Neural progenitor cell (in vitro differentiated cells): ENCODE measurements at regions not wholly inside any gene's neighbourhood (a gene's known extent, or its start where the extent isn't known, plus 50 kb on each side); places are given as distances from the start of the nearest gene placed in this dataset.

Experiments used
- DNase-seq: peaks from one replicate; pipeline ENCODE4 v3.0.0-alpha.2; 2016; ENCODE audit warnings: low spot score
- H2AFZ ChIP-seq: fragments of 200-600 bp; sonication (generic); replicated peaks from 2 replicates; pipeline ENCODE4 v1.6.1; 2016; ENCODE audit warnings: antibody characterized with exemption
- H3F3A ChIP-seq: fragments of 200-600 bp; sonication (generic); 2 replicates; pipeline ENCODE4 v1.6.1; 2016; ENCODE audit warnings: antibody characterized with exemption, low read depth
- H3K27ac ChIP-seq: fragments of 200-600 bp; sonication (generic); 2 replicates; pipeline ENCODE4 v1.5.1; 2016; ENCODE audit warnings: mild to moderate bottlenecking
- H3K27me3 ChIP-seq: fragments of 200-600 bp; sonication (generic); 2 replicates; pipeline ENCODE4 v1.6.1; 2016; ENCODE audit warnings: mild to moderate bottlenecking, moderate library complexity
- H3K36me3 ChIP-seq: fragments of 200-600 bp; sonication (generic); 2 replicates; pipeline ENCODE4 v1.5.1; 2016
- H3K4me1 ChIP-seq: fragments of 200-600 bp; sonication (generic); 2 replicates; pipeline ENCODE4 v1.6.1; 2016; ENCODE audit warnings: mixed run types
- H3K4me2 ChIP-seq: fragments of 200-600 bp; sonication (generic); 2 replicates; pipeline ENCODE4 v1.6.1; 2016
- H3K4me3 ChIP-seq: fragments of 200-600 bp; sonication (generic); 2 replicates; pipeline ENCODE4 v1.5.1; 2016
- H3K79me2 ChIP-seq: fragments of 200-600 bp; sonication (generic); 2 replicates; pipeline ENCODE4 v1.6.1; 2016; ENCODE audit warnings: low read depth
- H3K9ac ChIP-seq: fragments of 200-600 bp; sonication (generic); 2 replicates; pipeline ENCODE4 v1.6.1; 2016
- H3K9me3 ChIP-seq: fragments of 200-600 bp; sonication (generic); 2 replicates; pipeline ENCODE4 v1.5.1; 2016; ENCODE audit warnings: low read depth
- H4K20me1 ChIP-seq: fragments of 200-600 bp; sonication (generic); 2 replicates; pipeline ENCODE4 v1.6.1; 2016; ENCODE audit warnings: low read depth
- H3K27ac Mint-ChIP-seq: 3 replicates; pipeline ENCODE4 v1.8.0; 2021; ENCODE audit warnings: mixed read lengths
- H3K27me3 Mint-ChIP-seq: 2 replicates; pipeline ENCODE4 v1.8.0; 2022; ENCODE audit warnings: low read depth, mild to moderate bottlenecking, inconsistent platforms, moderate library complexity, mixed read lengths; ENCODE audit not compliant: insufficient read depth
- H3K36me3 Mint-ChIP-seq: 3 replicates; pipeline ENCODE4 v1.8.0; 2021; ENCODE audit warnings: mixed read lengths
- H3K4me1 Mint-ChIP-seq: 3 replicates; pipeline ENCODE4 v1.8.0; 2021; ENCODE audit warnings: mixed read lengths
- H3K4me3 Mint-ChIP-seq: 3 replicates; pipeline ENCODE4 v1.8.0; 2021; ENCODE audit warnings: mild to moderate bottlenecking, moderate library complexity, mixed read lengths
- H3K9me3 Mint-ChIP-seq: 3 replicates; pipeline ENCODE4 v1.8.0; 2020; ENCODE audit warnings: mixed read lengths
- EZH2 ChIP-seq: fragments of 200-600 bp; sonication (generic); IDR thresholded peaks from 2 replicates; pipeline ENCODE4 v1.6.1; 2017; ENCODE audit warnings: antibody characterized with exemption, mild to moderate bottlenecking, moderate library complexity
- EZH2phosphoT487 ChIP-seq: fragments of 200-600 bp; sonication (generic); IDR thresholded peaks from 2 replicates; pipeline ENCODE4 v1.6.1; 2017; ENCODE audit warnings: antibody characterized with exemption
- TF ChIP-seq, protein P1 (sequence below): fragments of 200-600 bp; sonication (generic); IDR thresholded peaks from 2 replicates; pipeline ENCODE4 v1.5.1; 2017; ENCODE audit warnings: antibody characterized with exemption, mild to moderate bottlenecking

DNA sequence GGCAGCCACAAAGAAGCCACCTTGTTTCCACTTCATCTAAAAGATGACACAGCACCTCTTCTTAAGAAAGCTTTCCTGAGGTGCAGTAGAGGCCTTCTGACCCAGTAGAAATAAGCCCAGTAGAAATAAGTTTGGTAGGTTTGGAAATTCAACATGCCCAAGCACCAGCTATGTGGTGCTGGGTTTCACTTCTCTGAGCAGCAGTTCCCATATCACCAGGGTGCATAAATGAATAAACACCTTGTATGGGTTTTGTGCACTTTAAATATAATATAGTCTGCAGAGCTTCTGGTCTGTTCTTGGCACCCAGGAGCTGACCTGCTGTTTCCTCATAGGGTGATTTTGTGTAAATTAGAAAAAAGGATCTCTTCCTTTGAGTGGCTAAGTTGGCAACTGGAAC lies 492.4 kb upstream of the SORCS1 start:
- Mint-ChIP-seq H3K36me3 (no peaks in the 10 kb centered on the region), H3K27ac (no peak overlapping the region), H3K27me3 (no peaks in the 10 kb centered on the region), H3K4me3 (no peak overlapping the region), H3K9me3 (peaks cover 14% of the 10 kb centered on the region), H3K4me1 (peaks cover 2% of the 10 kb centered on the region)
- H3K4me3 ChIP-seq: no peak overlapping the region
- H3K4me2 ChIP-seq: no peak overlapping the region
- H2AFZ ChIP-seq: no peak overlapping the region
- no peaks in the 10 kb centered on the region for H3K27me3 ChIP-seq
- no peak overlapping the region for H3K27ac ChIP-seq
- no peaks in the 10 kb centered on the region for H3K4me1 ChIP-seq
- no peaks in the 10 kb centered on the region for H3K36me3 ChIP-seq
- H3K9me3 ChIP-seq: no peaks in the 10 kb centered on the region
- H3K9ac ChIP-seq: no peak overlapping the region
- TF ChIP-seq EZH2phosphoT487 (no peak), EZH2 (no peak)
- TF ChIP-seq, protein P1, sequence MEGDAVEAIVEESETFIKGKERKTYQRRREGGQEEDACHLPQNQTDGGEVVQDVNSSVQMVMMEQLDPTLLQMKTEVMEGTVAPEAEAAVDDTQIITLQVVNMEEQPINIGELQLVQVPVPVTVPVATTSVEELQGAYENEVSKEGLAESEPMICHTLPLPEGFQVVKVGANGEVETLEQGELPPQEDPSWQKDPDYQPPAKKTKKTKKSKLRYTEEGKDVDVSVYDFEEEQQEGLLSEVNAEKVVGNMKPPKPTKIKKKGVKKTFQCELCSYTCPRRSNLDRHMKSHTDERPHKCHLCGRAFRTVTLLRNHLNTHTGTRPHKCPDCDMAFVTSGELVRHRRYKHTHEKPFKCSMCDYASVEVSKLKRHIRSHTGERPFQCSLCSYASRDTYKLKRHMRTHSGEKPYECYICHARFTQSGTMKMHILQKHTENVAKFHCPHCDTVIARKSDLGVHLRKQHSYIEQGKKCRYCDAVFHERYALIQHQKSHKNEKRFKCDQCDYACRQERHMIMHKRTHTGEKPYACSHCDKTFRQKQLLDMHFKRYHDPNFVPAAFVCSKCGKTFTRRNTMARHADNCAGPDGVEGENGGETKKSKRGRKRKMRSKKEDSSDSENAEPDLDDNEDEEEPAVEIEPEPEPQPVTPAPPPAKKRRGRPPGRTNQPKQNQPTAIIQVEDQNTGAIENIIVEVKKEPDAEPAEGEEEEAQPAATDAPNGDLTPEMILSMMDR: no peak
- H3K79me2 ChIP-seq: no peaks in the 10 kb centered on the region
- no peak for DNase-seq
- no peaks in the 10 kb centered on the region for H4K20me1 ChIP-seq
- no peaks in the 10 kb centered on the region for H3F3A ChIP-seq

DNA sequence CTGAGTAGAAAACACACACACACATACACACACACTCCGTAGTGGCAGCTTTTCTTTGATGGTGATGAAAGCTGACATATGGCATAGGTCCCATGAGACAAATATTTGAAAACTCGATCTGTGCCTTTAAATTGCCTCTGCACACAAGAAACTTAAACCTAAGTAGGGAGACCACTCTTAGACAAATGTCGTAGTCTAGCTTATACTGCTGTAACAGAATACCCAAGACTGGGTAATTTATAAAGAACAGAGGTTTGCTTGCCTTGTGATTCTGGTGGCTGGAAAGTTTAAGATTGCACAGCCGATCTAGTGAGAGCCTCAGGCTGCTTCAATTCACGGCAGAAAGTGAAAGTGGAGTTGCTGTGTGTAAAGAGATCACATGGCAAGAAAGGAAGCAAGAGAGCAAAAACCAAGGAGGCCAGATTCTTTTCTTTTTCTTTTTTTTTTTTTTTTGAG lies 489.4 kb upstream of the SORCS1 start:
- Histone ChIP-seq H3K4me2 (no peak overlapping the region), H3K9ac (no peak overlapping the region), H3K27me3 (no peaks in the 10 kb centered on the region), H3K4me3 (no peak overlapping the region), H4K20me1 (no peaks in the 10 kb centered on the region), H3K4me1 (no peaks in the 10 kb centered on the region), H3K79me2 (no peaks in the 10 kb centered on the region), H3K36me3 (no peaks in the 10 kb centered on the region), H2AFZ (no peak overlapping the region), H3K27ac (no peak overlapping the region), H3K9me3 (no peaks in the 10 kb centered on the region), H3F3A (no peaks in the 10 kb centered on the region)
- DNase-seq: no peak
- Mint-ChIP-seq H3K4me3 (no peak overlapping the region), H3K9me3 (no peaks in the 10 kb centered on the region), H3K36me3 (no peaks in the 10 kb centered on the region), H3K4me1 (peaks cover 2% of the 10 kb centered on the region), H3K27ac (no peak overlapping the region), H3K27me3 (no peaks in the 10 kb centered on the region)
- TF ChIP-seq EZH2phosphoT487 (no peak), EZH2 (no peak)
- TF ChIP-seq, protein P1: no peak

DNA sequence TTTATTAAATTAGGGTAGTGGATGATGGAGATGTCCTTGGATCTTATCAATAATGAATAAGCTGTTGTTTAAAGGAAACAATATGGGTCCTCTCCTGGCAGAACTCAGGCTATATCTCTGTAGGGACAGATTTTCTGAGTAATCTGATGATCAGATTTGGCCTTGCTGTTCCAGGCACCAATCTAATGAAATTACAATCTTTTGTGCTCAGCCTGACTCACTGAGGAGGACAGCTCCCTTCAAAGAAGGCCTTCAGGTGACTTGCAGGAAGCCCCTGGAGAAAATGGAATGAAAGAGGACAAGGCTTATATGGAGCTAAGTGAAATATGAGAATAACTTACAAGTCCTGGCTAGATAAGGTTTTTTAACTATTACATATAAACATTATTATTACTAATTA lies 486.4 kb upstream of the SORCS1 start:
- no peak for DNase-seq
- Mint-ChIP-seq H3K36me3 (no peaks in the 10 kb centered on the region), H3K9me3 (no peaks in the 10 kb centered on the region), H3K27ac (no peak overlapping the region), H3K4me1 (peaks cover 2% of the 10 kb centered on the region), H3K27me3 (no peaks in the 10 kb centered on the region), H3K4me3 (no peak overlapping the region)
- no peak overlapping the region for H2AFZ ChIP-seq
- no peak overlapping the region for H3K27ac ChIP-seq
- H3K36me3 ChIP-seq: no peaks in the 10 kb centered on the region
- H3K9ac ChIP-seq: no peak overlapping the region
- H3K27me3 ChIP-seq: no peaks in the 10 kb centered on the region
- no peaks in the 10 kb centered on the region for H3K4me1 ChIP-seq
- H3K9me3 ChIP-seq: no peaks in the 10 kb centered on the region
- no peaks in the 10 kb centered on the region for H4K20me1 ChIP-seq
- no peaks in the 10 kb centered on the region for H3K79me2 ChIP-seq
- H3K4me2 ChIP-seq: no peak overlapping the region
- TF ChIP-seq, protein P1: no peak
- TF ChIP-seq EZH2phosphoT487: no peak
- no peak for TF ChIP-seq EZH2
- H3F3A ChIP-seq: no peaks in the 10 kb centered on the region
- H3K4me3 ChIP-seq: no peak overlapping the region

DNA sequence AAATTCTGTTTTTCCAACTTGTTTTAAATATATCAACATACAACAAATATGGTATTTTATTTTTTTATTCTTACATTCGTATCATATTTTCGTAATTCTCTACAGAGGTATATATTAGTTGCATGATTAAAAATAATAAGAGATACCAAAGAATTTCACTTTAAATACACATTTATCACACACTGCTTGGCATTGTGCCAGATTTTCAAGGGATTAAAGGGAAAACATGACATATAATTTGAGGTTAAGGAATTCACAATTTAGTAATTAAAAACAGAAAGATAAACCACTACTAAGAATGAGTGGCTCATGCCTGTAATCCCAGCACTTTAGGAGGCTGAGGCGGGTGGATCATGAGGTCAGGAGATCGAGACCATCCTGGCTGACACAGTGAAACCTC lies 484.7 kb upstream of the SORCS1 start:
- Mint-ChIP-seq H3K27me3 (no peaks in the 10 kb centered on the region), H3K4me3 (no peak overlapping the region), H3K36me3 (no peaks in the 10 kb centered on the region), H3K27ac (no peak overlapping the region), H3K9me3 (no peaks in the 10 kb centered on the region), H3K4me1 (peaks cover 9% of the 10 kb centered on the region)
- no peaks in the 10 kb centered on the region for H3K36me3 ChIP-seq
- H3K27me3 ChIP-seq: no peaks in the 10 kb centered on the region
- H4K20me1 ChIP-seq: no peaks in the 10 kb centered on the region
- no peaks in the 10 kb centered on the region for H3K4me1 ChIP-seq
- no peaks in the 10 kb centered on the region for H3K9me3 ChIP-seq
- no peak for DNase-seq
- H3K9ac ChIP-seq: no peak overlapping the region
- no peaks in the 10 kb centered on the region for H3K79me2 ChIP-seq
- H2AFZ ChIP-seq: no peak overlapping the region
- no peak overlapping the region for H3K27ac ChIP-seq
- TF ChIP-seq, protein P1: no peak
- TF ChIP-seq EZH2phosphoT487: no peak
- TF ChIP-seq EZH2: no peak
- H3K4me2 ChIP-seq: no peak overlapping the region
- H3F3A ChIP-seq: no peaks in the 10 kb centered on the region
- no peak overlapping the region for H3K4me3 ChIP-seq
